ENCODE measurements at regions not wholly inside any gene's neighbourhood (a gene's known extent, or its start where the extent isn't known, plus 50 kb on each side); places are given as distances from the start of the nearest gene placed in this dataset.

DNA sequence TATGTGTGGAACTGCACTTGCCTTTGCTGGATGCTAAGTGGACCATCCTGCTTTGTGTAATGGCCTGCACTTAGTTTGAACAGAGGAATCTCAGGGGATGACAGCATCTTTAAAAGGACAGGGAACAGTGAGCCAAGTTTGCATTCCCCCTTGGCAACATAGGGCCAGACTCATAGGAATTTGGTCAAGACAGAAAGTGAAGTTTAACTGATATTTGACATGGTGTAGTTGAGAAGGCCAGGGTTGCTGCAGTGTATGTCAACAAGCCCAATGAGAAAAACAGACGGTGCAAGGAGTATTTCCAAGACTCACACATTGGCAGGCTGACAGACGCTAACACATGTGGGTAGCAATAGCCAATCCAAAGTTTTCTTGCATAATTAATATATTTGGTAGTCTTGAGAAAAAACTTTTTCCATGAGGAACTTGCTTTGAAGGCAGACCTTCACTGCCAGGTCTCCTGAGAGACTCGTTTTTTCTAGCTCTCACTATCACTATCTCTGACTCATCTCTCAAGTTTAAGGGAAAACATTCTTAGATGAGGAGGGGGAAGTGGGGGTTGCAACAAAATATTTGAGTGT, 213.8 kb downstream of the IBTK start:
- BruUV-seq (replicated peaks): no TSS peak
- dilution Hi-C loops (cut with MboI; ENCODE audit: extremely low pct_ligation_motif_present, low sequenced_read_pairs): no loop called here
- no peaks in the 10 kb centered on the region for H3K4me1 ChIP-seq (ENCODE audit: control insufficient read depth, extremely low read depth, insufficient read depth, low read length)
- intact Hi-C loops (cut with micrococcal nuclease): no loop called here
- H3K36me3 ChIP-seq (ENCODE audit: control insufficient read depth in 2 of 2, extremely low read depth in 1 of 2, insufficient read depth in 2 of 2, low read length in 2 of 2): no peaks in the 10 kb centered on the region
- H4K20me1 ChIP-seq (replicated peaks; ENCODE audit: control insufficient read depth, extremely low read depth, insufficient read depth, low read length): no peaks in the 10 kb centered on the region
- no peak overlapping the region for H3K27ac ChIP-seq (ENCODE audit: insufficient read depth, low read depth, low read length)
- no peak for DNase-seq (ENCODE audit: low read depth, low spot score)
- H2AFZ ChIP-seq (ENCODE audit: low read depth, low read length): no peak overlapping the region
- H3K27me3 ChIP-seq (ENCODE audit: control insufficient read depth in 2 of 2, insufficient read depth in 2 of 2, low read length in 2 of 2): no peaks in the 10 kb centered on the region
- no peaks in the 10 kb centered on the region for H3K9me3 ChIP-seq (replicated peaks; ENCODE audit: control insufficient read depth, insufficient read depth, low read length)
- TF ChIP-seq, protein P1, sequence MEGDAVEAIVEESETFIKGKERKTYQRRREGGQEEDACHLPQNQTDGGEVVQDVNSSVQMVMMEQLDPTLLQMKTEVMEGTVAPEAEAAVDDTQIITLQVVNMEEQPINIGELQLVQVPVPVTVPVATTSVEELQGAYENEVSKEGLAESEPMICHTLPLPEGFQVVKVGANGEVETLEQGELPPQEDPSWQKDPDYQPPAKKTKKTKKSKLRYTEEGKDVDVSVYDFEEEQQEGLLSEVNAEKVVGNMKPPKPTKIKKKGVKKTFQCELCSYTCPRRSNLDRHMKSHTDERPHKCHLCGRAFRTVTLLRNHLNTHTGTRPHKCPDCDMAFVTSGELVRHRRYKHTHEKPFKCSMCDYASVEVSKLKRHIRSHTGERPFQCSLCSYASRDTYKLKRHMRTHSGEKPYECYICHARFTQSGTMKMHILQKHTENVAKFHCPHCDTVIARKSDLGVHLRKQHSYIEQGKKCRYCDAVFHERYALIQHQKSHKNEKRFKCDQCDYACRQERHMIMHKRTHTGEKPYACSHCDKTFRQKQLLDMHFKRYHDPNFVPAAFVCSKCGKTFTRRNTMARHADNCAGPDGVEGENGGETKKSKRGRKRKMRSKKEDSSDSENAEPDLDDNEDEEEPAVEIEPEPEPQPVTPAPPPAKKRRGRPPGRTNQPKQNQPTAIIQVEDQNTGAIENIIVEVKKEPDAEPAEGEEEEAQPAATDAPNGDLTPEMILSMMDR (IDR thresholded peaks at IDR 0.05; ENCODE audit: extremely low read depth in 1 of 2, insufficient read depth in 1 of 2, low read depth in 1 of 2, low read length in 2 of 2): no peak
- no peaks in the 10 kb centered on the region for H3K9me1 ChIP-seq (replicated peaks; ENCODE audit: control insufficient read depth, extremely low read depth, insufficient read depth, low read length)
- ChIA-PET POLR2A (no interaction called here), CTCF (interaction anchor here (0.6 kb wide), 1 partner anchor 505 kb away, joined by 3 read pairs; no protein-coding TSS in a partner anchor)
- H3K9ac ChIP-seq (replicated peaks; ENCODE audit: extremely low read depth, insufficient read depth, low read length): no peak overlapping the region
- no peak overlapping the region for H3K4me2 ChIP-seq (ENCODE audit: insufficient read depth, low read length)
- no peaks in the 10 kb centered on the region for H3K79me2 ChIP-seq (ENCODE audit: control insufficient read depth, insufficient read depth, low read length)
- FAIRE-seq: no peak
- H3K4me3 ChIP-seq (replicated peaks in 1 of 3; ENCODE audit: insufficient read depth in 1 of 3, low read depth in 1 of 3, low read length in 3 of 3): no peak overlapping the region

DNA sequence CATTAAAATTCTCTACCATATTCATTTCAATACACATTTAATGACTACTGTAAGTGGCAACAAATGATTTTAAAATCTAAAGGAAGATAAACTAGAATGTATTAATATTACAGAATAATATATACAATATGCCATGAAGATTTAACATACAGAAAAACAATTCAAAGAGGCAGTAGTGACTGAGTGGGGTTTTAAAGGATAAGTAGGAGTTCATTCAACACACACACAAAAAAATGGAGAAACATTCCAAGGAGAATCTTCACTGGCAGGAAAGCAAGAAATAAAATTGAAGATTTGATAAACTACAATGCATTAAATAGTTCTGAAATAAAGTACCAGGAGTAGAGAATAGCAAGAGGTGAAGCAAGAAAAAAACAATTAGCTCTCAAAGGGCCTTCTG, 215.1 kb downstream of the IBTK start:
- dilution Hi-C loops (cut with MboI; ENCODE audit: extremely low pct_ligation_motif_present, low sequenced_read_pairs) (no loop called here), intact Hi-C loops (cut with micrococcal nuclease) (no loop called here)
- Histone ChIP-seq H2AFZ (ENCODE audit: low read depth, low read length) (no peak overlapping the region), H3K9me1 (replicated peaks; ENCODE audit: control insufficient read depth, extremely low read depth, insufficient read depth, low read length) (no peaks in the 10 kb centered on the region), H3K4me2 (ENCODE audit: insufficient read depth, low read length) (no peak overlapping the region), H3K9ac (replicated peaks; ENCODE audit: extremely low read depth, insufficient read depth, low read length) (no peak overlapping the region), H3K4me1 (ENCODE audit: control insufficient read depth, extremely low read depth, insufficient read depth, low read length) (no peaks in the 10 kb centered on the region), H4K20me1 (replicated peaks; ENCODE audit: control insufficient read depth, extremely low read depth, insufficient read depth, low read length) (no peaks in the 10 kb centered on the region), H3K27me3 (ENCODE audit: control insufficient read depth in 2 of 2, insufficient read depth in 2 of 2, low read length in 2 of 2) (no peaks in the 10 kb centered on the region), H3K4me3 (replicated peaks in 1 of 3; ENCODE audit: insufficient read depth in 1 of 3, low read depth in 1 of 3, low read length in 3 of 3) (no peak overlapping the region), H3K36me3 (ENCODE audit: control insufficient read depth in 2 of 2, extremely low read depth in 1 of 2, insufficient read depth in 2 of 2, low read length in 2 of 2) (no peaks in the 10 kb centered on the region), H3K27ac (ENCODE audit: insufficient read depth, low read depth, low read length) (no peak overlapping the region), H3K9me3 (replicated peaks; ENCODE audit: control insufficient read depth, insufficient read depth, low read length) (no peaks in the 10 kb centered on the region), H3K79me2 (ENCODE audit: control insufficient read depth, insufficient read depth, low read length) (no peaks in the 10 kb centered on the region)
- TF ChIP-seq POLR2A (IDR thresholded peaks at IDR 0.05; ENCODE audit: low read depth, low read length) (no peak), POLR2AphosphoS5 (IDR thresholded peaks at IDR 0.05; ENCODE audit: insufficient read depth, low read depth, low read length) (no peak), FOS (IDR thresholded peaks at IDR 0.05; ENCODE audit: borderline replicate concordance, insufficient read depth, low read length) (no peak), JUN (IDR thresholded peaks at IDR 0.05; ENCODE audit: borderline replicate concordance, insufficient read depth, insufficient read length, low read depth) (no peak), GATA2 (IDR thresholded peaks at IDR 0.05; ENCODE audit: insufficient read depth, insufficient read length, low read depth, low read length) (no peak), MYC (IDR thresholded peaks at IDR 0.05; ENCODE audit: low read depth, low read length) (no peak)
- FAIRE-seq (no peak), DNase-seq (ENCODE audit: low read depth, low spot score) (no peak)
- no TSS peak for BruUV-seq (replicated peaks)
- ChIA-PET POLR2A (no interaction called here), CTCF (interaction anchor here (1.0 kb wide), 1 partner anchor 8 kb away, joined by 3 read pairs; no protein-coding TSS in a partner anchor)

Measured in endothelial cell of umbilical vein (primary cell).